ENCODE measurements at regions not wholly inside any gene's neighbourhood (a gene's known extent, or its start where the extent isn't known, plus 50 kb on each side); places are given as distances from the start of the nearest gene placed in this dataset.

- no peak for TF ChIP-seq CTCF (IDR thresholded peaks at IDR 0.05; ENCODE audit: borderline replicate concordance, insufficient read depth, low read depth, low read length)
- no peak overlapping the region for H3K4me3 ChIP-seq (ENCODE audit: low read depth, low read length)
These were observed 233.5 kb upstream of the WWC1 start for GRCh38 chr5:168057905-168058304.

GRCh38 chr5:168059131-168059530, 232.3 kb upstream of the WWC1 start:
- no peak overlapping the region for H3K4me3 ChIP-seq (ENCODE audit: low read depth, low read length)
- TF ChIP-seq CTCF (IDR thresholded peaks at IDR 0.05; ENCODE audit: borderline replicate concordance, insufficient read depth, low read depth, low read length): no peak

GRCh38 chr5:168062239-168062638, 229.2 kb upstream of the WWC1 start:
- no peak overlapping the region for H3K4me3 ChIP-seq (ENCODE audit: low read depth, low read length)
- TF ChIP-seq CTCF (IDR thresholded peaks at IDR 0.05; ENCODE audit: borderline replicate concordance, insufficient read depth, low read depth, low read length): no peak

- no peak for TF ChIP-seq CTCF (IDR thresholded peaks at IDR 0.05; ENCODE audit: borderline replicate concordance, insufficient read depth, low read depth, low read length)
- no peak overlapping the region for H3K4me3 ChIP-seq (ENCODE audit: low read depth, low read length)
These were observed 227.0 kb upstream of the WWC1 start for GRCh38 chr5:168064457-168064856.

- no peak overlapping the region for H3K4me3 ChIP-seq (ENCODE audit: low read depth, low read length)
- TF ChIP-seq CTCF (IDR thresholded peaks at IDR 0.05; ENCODE audit: borderline replicate concordance, insufficient read depth, low read depth, low read length): no peak
These were observed 226.4 kb upstream of the WWC1 start for GRCh38 chr5:168064933-168065622.

GRCh38 chr5:168066536-168067208, 224.8 kb upstream of the WWC1 start:
- no peak for TF ChIP-seq CTCF (IDR thresholded peaks at IDR 0.05; ENCODE audit: borderline replicate concordance, insufficient read depth, low read depth, low read length)
- no peak overlapping the region for H3K4me3 ChIP-seq (ENCODE audit: low read depth, low read length)

GRCh38 chr5:168070761-168071160, 220.7 kb upstream of the WWC1 start:
- H3K4me3 ChIP-seq (ENCODE audit: low read depth, low read length): no peak overlapping the region
- TF ChIP-seq CTCF (IDR thresholded peaks at IDR 0.05; ENCODE audit: borderline replicate concordance, insufficient read depth, low read depth, low read length): no peak

Data from GM12875 (cell line).